Vagina (tissue), 2 donors: ENCODE measurements at regions not wholly inside any gene's neighbourhood (a gene's known extent, or its start where the extent isn't known, plus 50 kb on each side); places are given as distances from the start of the nearest gene placed in this dataset.

Experiments used
- DNase-seq, 2 donors: peaks; one replicate each; pipeline ENCODE4 v3.0.0-alpha.2; 2017; ENCODE audit errors: extremely low spot score in 2 of 2
- H3K27ac ChIP-seq: fragments of 200-600 bp; sonication (generic); one replicate; pipeline ENCODE4 v1.5.1; 2019
- H3K27me3 ChIP-seq: fragments of 200-600 bp; sonication (generic); one replicate; pipeline ENCODE4 v1.5.1; 2019
- H3K36me3 ChIP-seq, 2 donors: fragments of 200-600 bp; sonication (generic); one replicate each; pipeline ENCODE4 v1.5.1; 2017 to 2019
- H3K4me1 ChIP-seq: fragments of 200-600 bp; sonication (generic); one replicate; pipeline ENCODE4 v1.5.1; 2019
- H3K4me3 ChIP-seq, 2 donors: fragments of 200-600 bp; sonication (generic); 1 replicate in 1 of 2; 2 replicates in 1 of 2; pipeline ENCODE4 v1.5.1; 2016 to 2019
- H3K9me3 ChIP-seq: fragments of 200-600 bp; sonication (generic); one replicate; pipeline ENCODE4 v1.5.1; 2019
- CTCF ChIP-seq, 3 experiments: fragments of 450-650 bp in 2 of 3; fragments of 200-600 bp in 1 of 3; sonication (generic) in 1 of 3; IDR thresholded peaks; one replicate each; pipeline ENCODE4 v1.5.1; 2017 to 2019; ENCODE audit warnings: antibody characterized with exemption in 3 of 3, mild to moderate bottlenecking in 2 of 3, moderate library complexity in 2 of 3
- POLR2A ChIP-seq, 2 donors: fragments of 450-650 bp; IDR thresholded peaks; one replicate each; pipeline ENCODE4 v1.6.1; 2017; ENCODE audit warnings: antibody characterized with exemption in 2 of 2, mild to moderate bottlenecking in 2 of 2, moderate library complexity in 2 of 2
- POLR2AphosphoS5 ChIP-seq, 2 donors: sonication (generic); formaldehyde crosslinking; IDR thresholded peaks; one replicate each; pipeline ENCODE4 v1.9.0; 2017; ENCODE audit warnings: antibody characterized with exemption in 2 of 2, mild to moderate bottlenecking in 2 of 2, low read depth in 1 of 2; ENCODE audit not compliant: insufficient read depth in 1 of 2
- intact Hi-C: fragments of 100-400 bp; cut with DNase I; formaldehyde crosslinking; loops from one replicate; pipeline ENCODE4 v1.15.1; 2023

GRCh38 chrX:67384403-67384802, 159.4 kb upstream of the AR start:
- no peak overlapping the region for H3K27ac ChIP-seq
- H3K4me1 ChIP-seq, result no peaks in the 10 kb centered on the region
- H3K9me3 ChIP-seq, result no peaks in the 10 kb centered on the region
- DNase-seq, result no peak
- H3K27me3 ChIP-seq, result no peaks in the 10 kb centered on the region
- intact Hi-C loops, result no loop called here
- no peaks in the 10 kb centered on the region for H3K36me3 ChIP-seq
- TF ChIP-seq POLR2AphosphoS5 (IDR thresholded peaks at IDR 0.05; ENCODE audit: insufficient read depth in 1 of 2, low read depth in 1 of 2) (no peak), CTCF (IDR thresholded peaks at IDR 0.05) (no peak), POLR2A (IDR thresholded peaks at IDR 0.05) (no peak)
- H3K4me3 ChIP-seq, result no peak overlapping the region

GRCh38 chrX:67408423-67409079, 135.3 kb upstream of the AR start:
- no peak overlapping the region for H3K27ac ChIP-seq
- no peaks in the 10 kb centered on the region for H3K27me3 ChIP-seq
- no peaks in the 10 kb centered on the region for H3K36me3 ChIP-seq
- H3K4me1 ChIP-seq, result no peaks in the 10 kb centered on the region
- no peaks in the 10 kb centered on the region for H3K9me3 ChIP-seq
- no peak overlapping the region for H3K4me3 ChIP-seq
- intact Hi-C loops, result no loop called here
- TF ChIP-seq POLR2A (IDR thresholded peaks at IDR 0.05) (no peak), CTCF (IDR thresholded peaks at IDR 0.05) (no peak), POLR2AphosphoS5 (IDR thresholded peaks at IDR 0.05; ENCODE audit: insufficient read depth in 1 of 2, low read depth in 1 of 2) (no peak)
- DNase-seq, result no peak

- H3K36me3 ChIP-seq, result no peaks in the 10 kb centered on the region
- TF ChIP-seq POLR2A (IDR thresholded peaks at IDR 0.05) (no peak), POLR2AphosphoS5 (IDR thresholded peaks at IDR 0.05; ENCODE audit: insufficient read depth in 1 of 2, low read depth in 1 of 2) (no peak), CTCF (IDR thresholded peaks at IDR 0.05) (no peak)
- H3K9me3 ChIP-seq, result no peaks in the 10 kb centered on the region
- H3K4me1 ChIP-seq, result no peaks in the 10 kb centered on the region
- no peak for DNase-seq
- H3K4me3 ChIP-seq, result no peak overlapping the region
- H3K27me3 ChIP-seq, result no peaks in the 10 kb centered on the region
- H3K27ac ChIP-seq, result no peak overlapping the region
- intact Hi-C loops, result no loop called here
Observed at GRCh38 chrX:67415937-67416336, 127.9 kb upstream of the AR start.

- H3K4me1 ChIP-seq, result no peaks in the 10 kb centered on the region
- H3K36me3 ChIP-seq, result no peaks in the 10 kb centered on the region
- no peaks in the 10 kb centered on the region for H3K9me3 ChIP-seq
- no peak overlapping the region for H3K27ac ChIP-seq
- H3K27me3 ChIP-seq, result no peaks in the 10 kb centered on the region
- H3K4me3 ChIP-seq, result no peak overlapping the region
- DNase-seq, result no peak
- TF ChIP-seq CTCF (IDR thresholded peaks at IDR 0.05) (no peak), POLR2A (IDR thresholded peaks at IDR 0.05) (no peak), POLR2AphosphoS5 (IDR thresholded peaks at IDR 0.05; ENCODE audit: insufficient read depth in 1 of 2, low read depth in 1 of 2) (no peak)
- intact Hi-C loops, result no loop called here
Observed at GRCh38 chrX:67426946-67427345, 116.9 kb upstream of the AR start.

- intact Hi-C loops, result no loop called here
- no peak for TF ChIP-seq CTCF (IDR thresholded peaks at IDR 0.05)
- TF ChIP-seq POLR2A (IDR thresholded peaks at IDR 0.05), result no peak
- TF ChIP-seq POLR2AphosphoS5 (IDR thresholded peaks at IDR 0.05; ENCODE audit: insufficient read depth in 1 of 2, low read depth in 1 of 2), result no peak
- Histone ChIP-seq H3K27ac (no peak overlapping the region), H3K36me3 (no peaks in the 10 kb centered on the region), H3K9me3 (no peaks in the 10 kb centered on the region), H3K4me1 (no peaks in the 10 kb centered on the region), H3K27me3 (no peaks in the 10 kb centered on the region), H3K4me3 (no peak overlapping the region)
- DNase-seq, result no peak
Observed at GRCh38 chrX:67435536-67435935, 108.3 kb upstream of the AR start.
